H9 (cell line): ENCODE measurements at regions not wholly inside any gene's neighbourhood (a gene's known extent, or its start where the extent isn't known, plus 50 kb on each side); places are given as distances from the start of the nearest gene placed in this dataset.

Experiments used
- DNase-seq: peaks from one replicate; pipeline ENCODE4 v3.0.0-alpha.2; 2017
- H2AFZ ChIP-seq: one replicate; pipeline ENCODE4 v1.6.1; 2013; ENCODE audit warnings: mild to moderate bottlenecking, low read length, control low read depth, moderate library complexity
- H2AK5ac ChIP-seq: 2 replicates; pipeline ENCODE4 v1.6.1; 2013; ENCODE audit warnings: low read length, control low read depth, mixed read lengths; ENCODE audit not compliant: insufficient read length
- H2BK120ac ChIP-seq: one replicate; pipeline ENCODE4 v1.6.1; 2013; ENCODE audit warnings: low read depth, mild to moderate bottlenecking, low read length, control low read depth, inconsistent platforms; ENCODE audit not compliant: poor library complexity, severe bottlenecking
- H2BK12ac ChIP-seq: 2 replicates; pipeline ENCODE4 v1.6.1; 2013; ENCODE audit warnings: low read length, control low read depth, mixed read lengths, low read depth; ENCODE audit not compliant: insufficient read length
- H2BK15ac ChIP-seq: 2 replicates; pipeline ENCODE4 v1.6.1; 2013; ENCODE audit warnings: low read depth, low read length, control low read depth
- H2BK20ac ChIP-seq: one replicate; pipeline ENCODE4 v1.6.1; 2013; ENCODE audit warnings: low read depth, mild to moderate bottlenecking, low read length, control low read depth, inconsistent platforms; ENCODE audit not compliant: poor library complexity, severe bottlenecking
- H2BK5ac ChIP-seq: 2 replicates; pipeline ENCODE4 v1.6.1; 2013; ENCODE audit warnings: low read length, control low read depth, mixed read lengths; ENCODE audit not compliant: insufficient read length
- H3K14ac ChIP-seq: 2 replicates; pipeline ENCODE4 v1.6.1; 2013; ENCODE audit warnings: low read length, control low read depth; ENCODE audit not compliant: insufficient read depth
- H3K18ac ChIP-seq: 2 replicates; pipeline ENCODE4 v1.6.1; 2013; ENCODE audit warnings: low read depth, mild to moderate bottlenecking, mixed read lengths, low read length, control low read depth; ENCODE audit not compliant: insufficient read length
- H3K23ac ChIP-seq: 2 replicates; pipeline ENCODE4 v1.6.1; 2013; ENCODE audit warnings: low read length, control low read depth, mixed read lengths, low read depth; ENCODE audit not compliant: insufficient read length
- H3K23me2 ChIP-seq: 2 replicates; pipeline ENCODE4 v1.6.1; 2013; ENCODE audit warnings: low read depth, mild to moderate bottlenecking, mixed read lengths, low read length, control low read depth; ENCODE audit not compliant: insufficient read length, poor library complexity, severe bottlenecking
- H3K27ac ChIP-seq: 2 replicates; pipeline ENCODE4 v1.5.1; 2013; ENCODE audit warnings: low read length, control low read depth, mixed read lengths, low read depth; ENCODE audit not compliant: insufficient read length
- H3K27me3 ChIP-seq: 2 replicates; pipeline ENCODE4 v1.6.1; 2013; ENCODE audit warnings: low read length, control low read depth, inconsistent platforms; ENCODE audit not compliant: insufficient read depth
- H3K4ac ChIP-seq: 2 replicates; pipeline ENCODE4 v1.6.1; 2013; ENCODE audit warnings: low read depth, mild to moderate bottlenecking, control low read depth, inconsistent platforms, low read length, moderate library complexity
- H3K4me1 ChIP-seq: 2 replicates; pipeline ENCODE4 v1.6.1; 2013; ENCODE audit warnings: low read length, control low read depth, inconsistent platforms; ENCODE audit not compliant: insufficient read depth
- H3K4me2 ChIP-seq: 2 replicates; pipeline ENCODE4 v1.6.1; 2013; ENCODE audit warnings: low read length, control low read depth, mixed read lengths; ENCODE audit not compliant: insufficient read length, insufficient read depth
- H3K56ac ChIP-seq: 2 replicates; pipeline ENCODE4 v1.6.1; 2013; ENCODE audit warnings: low read depth, mild to moderate bottlenecking, mixed read lengths, low read length, control low read depth; ENCODE audit not compliant: insufficient read length
- H3K79me1 ChIP-seq: 2 replicates; pipeline ENCODE4 v1.6.1; 2013; ENCODE audit warnings: low read depth, mild to moderate bottlenecking, moderate library complexity, low read length, control low read depth, inconsistent platforms; ENCODE audit not compliant: insufficient read depth, poor library complexity, severe bottlenecking
- H3K79me2 ChIP-seq: 2 replicates; pipeline ENCODE4 v1.6.1; 2013; ENCODE audit warnings: low read length, control low read depth, inconsistent platforms; ENCODE audit not compliant: insufficient read depth
- H3K9ac ChIP-seq: 2 replicates; pipeline ENCODE4 v1.6.1; 2013; ENCODE audit warnings: low read length, control low read depth, mixed read lengths; ENCODE audit not compliant: insufficient read length; ENCODE audit errors: extremely low read depth
- H3K9me3 ChIP-seq: one replicate; pipeline ENCODE4 v1.6.1; 2013; ENCODE audit warnings: low read depth, low read length, inconsistent platforms; ENCODE audit not compliant: control insufficient read depth
- H3T11ph ChIP-seq: one replicate; pipeline ENCODE4 v1.6.1; 2013; ENCODE audit warnings: mild to moderate bottlenecking, low read length, control low read depth, inconsistent platforms
- H4K20me1 ChIP-seq: one replicate; pipeline ENCODE4 v1.6.1; 2013; ENCODE audit not compliant: control insufficient read depth, insufficient read length, insufficient read depth
- H4K5ac ChIP-seq: 2 replicates; pipeline ENCODE4 v1.6.1; 2013; ENCODE audit warnings: low read depth, mild to moderate bottlenecking, mixed read lengths, low read length, control low read depth; ENCODE audit not compliant: insufficient read length
- H4K8ac ChIP-seq: replicated peaks from 2 replicates; pipeline ENCODE4 v1.6.1; 2013; ENCODE audit warnings: low read length, control low read depth, mixed read lengths, low read depth; ENCODE audit not compliant: insufficient read length
- H4K91ac ChIP-seq: 2 replicates; pipeline ENCODE4 v1.6.1; 2013; ENCODE audit warnings: low read depth, mild to moderate bottlenecking, moderate library complexity, mixed read lengths, low read length, control low read depth; ENCODE audit not compliant: insufficient read length
- H3K27ac Mint-ChIP-seq, 3 experiments: 2 replicates in 2 of 3; 3 replicates in 1 of 3; pipeline ENCODE4 v1.8.0; 2020 to 2021; ENCODE audit warnings: mixed read lengths in 3 of 3, mild to moderate bottlenecking in 1 of 3, moderate library complexity in 1 of 3
- H3K27me3 Mint-ChIP-seq: 2 replicates; pipeline ENCODE4 v1.8.0; 2021; ENCODE audit warnings: low read depth, mild to moderate bottlenecking, moderate library complexity, mixed read lengths
- H3K36me3 Mint-ChIP-seq, 3 experiments: 2 replicates in 2 of 3; 3 replicates in 1 of 3; pipeline ENCODE4 v1.8.0; 2020 to 2021; ENCODE audit warnings: low read depth in 3 of 3, mixed read lengths in 3 of 3; ENCODE audit not compliant: insufficient read depth in 1 of 3
- H3K4me1 Mint-ChIP-seq, 2 experiments: 2 replicates each; pipeline ENCODE4 v1.8.0; 2020; ENCODE audit warnings: mixed read lengths in 2 of 2
- H3K4me3 Mint-ChIP-seq, 2 experiments: 2 replicates in 1 of 2; 3 replicates in 1 of 2; pipeline ENCODE4 v1.8.0; 2020 to 2021; ENCODE audit warnings: mild to moderate bottlenecking in 2 of 2, mixed read lengths in 2 of 2, moderate library complexity in 1 of 2
- H3K9me3 Mint-ChIP-seq, 2 experiments: 2 replicates in 1 of 2; 3 replicates in 1 of 2; pipeline ENCODE4 v1.8.0; 2020; ENCODE audit warnings: mild to moderate bottlenecking in 2 of 2, mixed read lengths in 2 of 2, moderate library complexity in 1 of 2
- CTCF ChIP-seq: fragments of 200-600 bp; sonication (generic); conservative IDR thresholded peaks from 3 replicates; pipeline ENCODE4 v1.8.0; 2021; ENCODE audit warnings: antibody characterized with exemption, mild to moderate bottlenecking
- WGBS: extraction: QIAGEN DNeasy Blood & Tissue Kit; methylation state at CpG from one replicate; pipeline ENCODE4 v1.1.7; 2013; ENCODE audit warnings: missing lambda C conversion rate, low lambda C conversion rate, mixed read lengths; ENCODE audit not compliant: insufficient read length; ENCODE audit errors: extremely low coverage; 5-methylcytosine and 5-hydroxymethylcytosine counted together

- H3K4me2 ChIP-seq, result no peak overlapping the region
- H3K23me2 ChIP-seq, result no peaks in the 10 kb centered on the region
- no peak overlapping the region for H3K18ac ChIP-seq
- H2AFZ ChIP-seq, result no peak overlapping the region
- no peaks in the 10 kb centered on the region for H3K27me3 ChIP-seq
- Mint-ChIP-seq H3K27ac (no peak overlapping the region), H3K4me3 (no peak overlapping the region), H3K9me3 (no peaks in the 10 kb centered on the region), H3K36me3 (no peaks in the 10 kb centered on the region; a peak in 2 of 7 replicates), H3K4me1 (no peaks in the 10 kb centered on the region), H3K27me3 (no peaks in the 10 kb centered on the region)
- H3K23ac ChIP-seq, result no peak overlapping the region
- no peak overlapping the region for H4K8ac ChIP-seq
- no peak for DNase-seq
- H2BK20ac ChIP-seq, result no peak overlapping the region
- no peak overlapping the region for H3T11ph ChIP-seq
- TF ChIP-seq CTCF, result no peak
- no CpG with 5 or more reads among the region's 1 CpG for WGBS
- no peak overlapping the region for H4K91ac ChIP-seq
- H2BK15ac ChIP-seq, result no peak overlapping the region
- H3K79me1 ChIP-seq, result no peaks in the 10 kb centered on the region
- H2BK120ac ChIP-seq, result no peak overlapping the region
- H3K27ac ChIP-seq, result no peak overlapping the region
- H3K9me3 ChIP-seq, result no peaks in the 10 kb centered on the region
- H3K56ac ChIP-seq, result no peak overlapping the region
- H2AK5ac ChIP-seq, result no peak overlapping the region
- no peak overlapping the region for H3K9ac ChIP-seq
- H4K5ac ChIP-seq, result no peak overlapping the region
- H3K14ac ChIP-seq, result no peak overlapping the region
- H4K20me1 ChIP-seq, result no peaks in the 10 kb centered on the region
- H3K79me2 ChIP-seq, result no peaks in the 10 kb centered on the region; the same call in 1 of the 2 replicates
- no peaks in the 10 kb centered on the region for H3K4me1 ChIP-seq
- H2BK5ac ChIP-seq, result no peak overlapping the region
- H3K4ac ChIP-seq, result no peak overlapping the region
- H2BK12ac ChIP-seq, result no peak overlapping the region
Measured at GRCh38 chr13:56736966-56737365, 403.8 kb upstream of the PRR20A start.
